Bronchial epithelial cell (primary cell): ENCODE measurements at regions not wholly inside any gene's neighbourhood (a gene's known extent, or its start where the extent isn't known, plus 50 kb on each side); places are given as distances from the start of the nearest gene placed in this dataset.

Experiments used
- DNase-seq: peaks from one replicate; pipeline ENCODE4 v3.0.0-alpha.2; 2010; ENCODE audit warnings: low read depth
- FAIRE-seq: peaks from 2 replicates; lab custom pipeline; 2011; peaks lifted over from hg19 to GRCh38; lab: Jason Lieb, UNC
- H3K27me3 ChIP-seq: 2 replicates; pipeline ENCODE4 v1.5.1; 2011; ENCODE audit warnings: low read length; ENCODE audit not compliant: control insufficient read depth, insufficient read depth
- H3K36me3 ChIP-seq: 2 replicates; pipeline ENCODE4 v1.5.1; 2011; ENCODE audit warnings: low read length; ENCODE audit not compliant: control insufficient read depth, insufficient read depth
- H3K4me3 ChIP-seq: 2 replicates; pipeline ENCODE4 v1.5.1; 2011; ENCODE audit warnings: mild to moderate bottlenecking, low read depth, low read length, control low read depth
- CTCF ChIP-seq: IDR thresholded peaks from 2 replicates; pipeline ENCODE4 v1.5.1; 2011; ENCODE audit warnings: mild to moderate bottlenecking, moderate library complexity, low read length, control low read depth, inconsistent platforms; ENCODE audit not compliant: insufficient read depth, severe bottlenecking

GRCh38 chr16:16798504-16798903 is 419.6 kb downstream of the NPIPA7 start:
- no peak overlapping the region for H3K4me3 ChIP-seq
- no peak for TF ChIP-seq CTCF
- no peaks in the 10 kb centered on the region for H3K27me3 ChIP-seq
- FAIRE-seq = no peak
- H3K36me3 ChIP-seq = no peaks in the 10 kb centered on the region
- DNase-seq = no peak

DNA sequence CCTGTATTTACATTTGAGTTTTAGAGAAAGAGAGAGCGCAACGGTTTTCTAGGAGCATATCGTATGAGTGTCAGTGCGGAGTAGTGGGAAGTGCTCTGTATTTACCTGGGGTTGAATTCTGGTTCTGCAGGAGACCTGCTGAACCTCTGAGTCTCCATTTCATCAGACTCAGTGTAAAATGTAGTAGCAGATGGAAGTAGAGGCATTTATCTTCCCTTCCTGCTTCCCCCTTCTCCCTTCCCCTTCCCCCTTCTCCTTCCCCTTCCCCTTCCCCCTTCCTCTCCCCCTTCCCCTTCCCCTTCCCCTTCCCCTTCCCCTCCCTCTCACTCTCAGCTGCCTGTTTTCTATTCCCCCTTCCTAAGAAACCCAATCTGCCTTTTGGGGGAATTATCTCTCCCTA is 426.9 kb downstream of the NPIPA7 start:
- TF ChIP-seq CTCF = no peak
- no peaks in the 10 kb centered on the region for H3K36me3 ChIP-seq
- no peak for DNase-seq
- FAIRE-seq = no peak
- no peak overlapping the region for H3K4me3 ChIP-seq
- no peaks in the 10 kb centered on the region for H3K27me3 ChIP-seq

DNA sequence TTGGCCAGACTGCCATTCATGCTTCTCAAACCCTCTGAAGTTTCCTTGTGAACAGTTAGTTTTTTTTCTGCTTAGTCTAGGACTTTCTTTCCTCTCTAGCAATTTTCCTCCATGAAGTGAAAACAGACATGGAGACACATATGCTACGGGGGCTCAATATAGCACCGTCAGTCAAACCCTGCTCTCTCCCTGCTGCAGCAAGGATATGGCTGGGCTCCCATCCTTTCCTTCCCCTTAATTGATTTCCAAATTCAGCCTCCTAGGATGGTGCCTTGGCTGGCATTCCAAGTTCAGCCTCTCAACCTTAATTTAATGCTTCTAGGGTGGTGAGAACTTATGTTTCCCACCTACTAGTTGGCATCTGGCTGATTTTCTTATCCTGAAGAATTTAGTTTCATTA is 436.7 kb downstream of the NPIPA7 start:
- Histone ChIP-seq H3K27me3 (no peaks in the 10 kb centered on the region), H3K36me3 (no peaks in the 10 kb centered on the region), H3K4me3 (no peak overlapping the region)
- DNase-seq (no peak), FAIRE-seq (no peak)
- no peak for TF ChIP-seq CTCF

- H3K27me3 ChIP-seq = no peaks in the 10 kb centered on the region
- no peak for TF ChIP-seq CTCF
- DNase-seq (no peak), FAIRE-seq (no peak)
- H3K36me3 ChIP-seq = no peaks in the 10 kb centered on the region
- H3K4me3 ChIP-seq = no peak overlapping the region
Measured at GRCh38 chr16:16817196-16817595, 438.3 kb downstream of the NPIPA7 start.

GRCh38 chr16:16821261-16821660 is 442.3 kb downstream of the NPIPA7 start:
- FAIRE-seq = no peak
- no peak overlapping the region for H3K4me3 ChIP-seq
- no peak for TF ChIP-seq CTCF
- no peak for DNase-seq
- H3K36me3 ChIP-seq = no peaks in the 10 kb centered on the region
- H3K27me3 ChIP-seq = no peaks in the 10 kb centered on the region

GRCh38 chr16:16828913-16829398 is 450.0 kb downstream of the NPIPA7 start:
- DNase-seq (no peak), FAIRE-seq (peak; percentile 36)
- no peaks in the 10 kb centered on the region for H3K36me3 ChIP-seq
- no peaks in the 10 kb centered on the region for H3K27me3 ChIP-seq
- TF ChIP-seq CTCF = no peak
- H3K4me3 ChIP-seq = no peak overlapping the region
